ENCODE measurements at regions not wholly inside any gene's neighbourhood (a gene's known extent, or its start where the extent isn't known, plus 50 kb on each side); places are given as distances from the start of the nearest gene placed in this dataset.

DNA sequence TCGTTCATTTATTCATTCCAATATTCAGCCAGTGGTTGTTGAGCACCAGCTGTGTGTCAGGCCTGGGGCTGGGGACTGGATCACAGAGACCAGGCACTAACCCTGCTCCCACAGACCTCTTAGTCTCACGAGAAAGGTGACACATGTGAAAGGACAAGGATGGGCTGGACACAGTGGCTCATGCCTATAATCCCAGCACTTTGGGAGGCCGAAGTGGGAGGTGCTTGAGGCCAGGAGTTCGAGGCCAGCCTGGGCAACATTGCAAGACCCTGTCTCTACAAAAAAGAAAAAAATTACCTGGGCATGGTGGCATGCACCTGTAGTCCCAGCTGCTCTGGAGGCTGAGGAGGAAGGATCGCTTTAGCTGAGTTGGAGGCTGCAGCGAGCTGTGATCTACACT is 105.9 kb upstream of the SDK1 start:
- Histone ChIP-seq H4K20me1 (ENCODE audit: control insufficient read depth, insufficient read depth, low read depth, low read length) (no peaks in the 10 kb centered on the region), H3K79me2 (ENCODE audit: control insufficient read depth, low read length) (no peaks in the 10 kb centered on the region), H3K36me3 (ENCODE audit: control insufficient read depth, low read length) (no peaks in the 10 kb centered on the region), H3K9me2 (replicated peaks; ENCODE audit: control insufficient read depth, low read length) (no peaks in the 10 kb centered on the region), H3K4me2 (ENCODE audit: low read length) (no peak overlapping the region), H3F3A (ENCODE audit: control insufficient read depth, insufficient read depth) (no peaks in the 10 kb centered on the region), H3K9me3 (ENCODE audit: control insufficient read depth, insufficient read depth, low read length) (no peaks in the 10 kb centered on the region), H3K27me3 (ENCODE audit: control insufficient read depth, low read length) (no peaks in the 10 kb centered on the region), H3K4me3 (ENCODE audit: low read length) (no peak overlapping the region), H3K27ac (ENCODE audit: low read depth, low read length) (no peak overlapping the region), H3K4me1 (ENCODE audit: control insufficient read depth, low read length) (no peaks in the 10 kb centered on the region)
- no peak for TF ChIP-seq EZH2phosphoT487 (IDR thresholded peaks at IDR 0.05; ENCODE audit: borderline replicate concordance, low read length)
- TF ChIP-seq, protein P1, sequence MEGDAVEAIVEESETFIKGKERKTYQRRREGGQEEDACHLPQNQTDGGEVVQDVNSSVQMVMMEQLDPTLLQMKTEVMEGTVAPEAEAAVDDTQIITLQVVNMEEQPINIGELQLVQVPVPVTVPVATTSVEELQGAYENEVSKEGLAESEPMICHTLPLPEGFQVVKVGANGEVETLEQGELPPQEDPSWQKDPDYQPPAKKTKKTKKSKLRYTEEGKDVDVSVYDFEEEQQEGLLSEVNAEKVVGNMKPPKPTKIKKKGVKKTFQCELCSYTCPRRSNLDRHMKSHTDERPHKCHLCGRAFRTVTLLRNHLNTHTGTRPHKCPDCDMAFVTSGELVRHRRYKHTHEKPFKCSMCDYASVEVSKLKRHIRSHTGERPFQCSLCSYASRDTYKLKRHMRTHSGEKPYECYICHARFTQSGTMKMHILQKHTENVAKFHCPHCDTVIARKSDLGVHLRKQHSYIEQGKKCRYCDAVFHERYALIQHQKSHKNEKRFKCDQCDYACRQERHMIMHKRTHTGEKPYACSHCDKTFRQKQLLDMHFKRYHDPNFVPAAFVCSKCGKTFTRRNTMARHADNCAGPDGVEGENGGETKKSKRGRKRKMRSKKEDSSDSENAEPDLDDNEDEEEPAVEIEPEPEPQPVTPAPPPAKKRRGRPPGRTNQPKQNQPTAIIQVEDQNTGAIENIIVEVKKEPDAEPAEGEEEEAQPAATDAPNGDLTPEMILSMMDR (IDR thresholded peaks at IDR 0.05; ENCODE audit: low read depth, low read length, poor library complexity, severe bottlenecking) = no peak

DNA sequence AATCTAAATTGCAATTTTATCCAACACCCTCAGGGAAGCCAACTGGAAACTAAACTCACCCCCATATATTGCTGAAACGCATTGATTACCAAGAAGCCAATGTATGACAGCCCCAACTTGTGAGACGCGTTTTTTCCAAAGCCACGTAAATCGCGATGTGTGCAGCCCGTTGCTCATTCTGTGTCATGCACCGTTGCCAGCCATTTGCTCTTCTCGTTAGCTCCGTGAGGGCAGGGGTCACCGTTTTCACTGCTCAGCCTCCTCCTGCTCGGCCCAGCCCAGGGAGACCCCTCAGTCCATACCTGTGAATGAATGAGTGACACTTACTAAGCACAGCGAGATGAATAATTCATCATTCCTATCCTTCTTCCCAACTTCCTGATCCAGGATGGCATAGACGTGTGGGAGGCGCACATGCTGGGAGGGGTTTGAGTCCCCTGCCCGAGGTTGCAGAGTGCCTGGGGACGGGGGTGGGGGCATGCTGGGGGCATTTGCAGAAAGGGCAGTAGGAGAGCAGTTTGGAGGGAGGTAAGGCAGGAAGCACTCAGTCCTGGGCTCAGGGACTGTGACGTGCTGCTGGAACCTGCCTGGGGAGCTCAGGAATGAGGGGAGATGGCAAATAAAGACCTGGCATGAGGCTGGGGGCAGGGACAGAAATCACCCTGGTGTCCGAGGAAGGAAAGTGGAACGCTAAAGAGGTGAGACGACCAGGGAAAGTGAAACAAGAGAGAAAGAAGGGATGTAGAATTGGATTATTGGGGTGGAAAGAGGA is 104.2 kb upstream of the SDK1 start:
- no peak for TF ChIP-seq EZH2phosphoT487 (IDR thresholded peaks at IDR 0.05; ENCODE audit: borderline replicate concordance, low read length)
- TF ChIP-seq, protein P1 (IDR thresholded peaks at IDR 0.05; ENCODE audit: low read depth, low read length, poor library complexity, severe bottlenecking) = no peak
- no peak overlapping the region for H3K27ac ChIP-seq (ENCODE audit: low read depth, low read length)

DNA sequence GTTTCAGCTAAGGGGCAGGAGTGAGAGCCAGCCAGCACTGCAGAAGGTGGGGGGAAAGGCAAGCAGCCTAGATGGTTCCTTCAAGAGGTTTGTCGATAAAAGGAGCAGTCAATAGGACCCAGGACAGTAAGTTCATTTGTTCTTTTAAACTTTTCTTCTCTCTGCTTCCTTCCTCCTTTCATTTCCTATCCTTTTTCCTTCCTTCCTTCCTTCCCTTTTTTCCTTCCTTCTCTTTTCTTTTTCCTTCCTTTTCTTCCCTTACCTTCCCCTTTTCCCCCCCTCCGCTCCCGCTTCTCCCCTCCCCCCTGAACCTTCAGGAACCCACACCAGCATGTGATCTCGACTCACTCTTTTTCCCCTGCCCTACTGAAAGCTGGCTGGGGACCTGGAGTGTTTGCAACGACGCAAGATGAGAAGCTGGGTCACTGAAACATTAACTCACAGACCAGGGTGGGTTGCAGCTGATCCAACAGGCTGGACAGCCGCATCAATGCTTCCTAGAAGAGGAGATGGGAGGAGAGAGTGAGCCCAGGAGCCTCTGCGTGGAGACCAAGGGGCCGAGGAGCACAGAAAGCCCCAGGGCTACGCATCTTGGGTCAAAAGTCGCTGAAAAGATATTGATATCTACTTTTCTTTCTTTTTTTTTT is 103.4 kb upstream of the SDK1 start:
- no peak for TF ChIP-seq EZH2phosphoT487 (IDR thresholded peaks at IDR 0.05; ENCODE audit: borderline replicate concordance, low read length)
- TF ChIP-seq, protein P1 (IDR thresholded peaks at IDR 0.05; ENCODE audit: low read depth, low read length, poor library complexity, severe bottlenecking) = no peak
- H3K79me2 ChIP-seq (ENCODE audit: control insufficient read depth, low read length) = no peaks in the 10 kb centered on the region
- H3K36me3 ChIP-seq (ENCODE audit: control insufficient read depth, low read length) = no peaks in the 10 kb centered on the region
- no peaks in the 10 kb centered on the region for H3K4me1 ChIP-seq (ENCODE audit: control insufficient read depth, low read length)
- peaks cover 4% of the 10 kb centered on the region for H3K27me3 ChIP-seq (ENCODE audit: control insufficient read depth, low read length)
- H3K9me3 ChIP-seq (ENCODE audit: control insufficient read depth, insufficient read depth, low read length) = no peaks in the 10 kb centered on the region
- H3K27ac ChIP-seq (ENCODE audit: low read depth, low read length) = no peak overlapping the region
- no peaks in the 10 kb centered on the region for H4K20me1 ChIP-seq (ENCODE audit: control insufficient read depth, insufficient read depth, low read depth, low read length)
- no peaks in the 10 kb centered on the region for H3F3A ChIP-seq (ENCODE audit: control insufficient read depth, insufficient read depth)
- H3K9me2 ChIP-seq (replicated peaks; ENCODE audit: control insufficient read depth, low read length) = no peaks in the 10 kb centered on the region
- no peak overlapping the region for H3K4me3 ChIP-seq (ENCODE audit: low read length)
- H3K4me2 ChIP-seq (ENCODE audit: low read length) = no peak overlapping the region

More for the DNA sequence above, 104.2 kb upstream of the SDK1 start:
- no peaks in the 10 kb centered on the region for H3K79me2 ChIP-seq (ENCODE audit: control insufficient read depth, low read length)
- H4K20me1 ChIP-seq (ENCODE audit: control insufficient read depth, insufficient read depth, low read depth, low read length) = no peaks in the 10 kb centered on the region
- peaks cover 4% of the 10 kb centered on the region for H3K27me3 ChIP-seq (ENCODE audit: control insufficient read depth, low read length)
- H3K36me3 ChIP-seq (ENCODE audit: control insufficient read depth, low read length) = no peaks in the 10 kb centered on the region
- no peaks in the 10 kb centered on the region for H3K4me1 ChIP-seq (ENCODE audit: control insufficient read depth, low read length)
- H3K9me3 ChIP-seq (ENCODE audit: control insufficient read depth, insufficient read depth, low read length) = no peaks in the 10 kb centered on the region
- H3K4me3 ChIP-seq (ENCODE audit: low read length) = no peak overlapping the region
- H3F3A ChIP-seq (ENCODE audit: control insufficient read depth, insufficient read depth) = no peaks in the 10 kb centered on the region
- no peaks in the 10 kb centered on the region for H3K9me2 ChIP-seq (replicated peaks; ENCODE audit: control insufficient read depth, low read length)
- no peak overlapping the region for H3K4me2 ChIP-seq (ENCODE audit: low read length)
